IMR-90 (cell line): ENCODE measurements at regions not wholly inside any gene's neighbourhood (a gene's known extent, or its start where the extent isn't known, plus 50 kb on each side); places are given as distances from the start of the nearest gene placed in this dataset.

Source experiments
- ATAC-seq: fragments of 200-7000 bp; cut with Tn5 transposase; 2 replicates; pipeline ENCODE4 v1.9.1; 2020; ENCODE audit warnings: low read depth, mild to moderate bottlenecking, moderate library complexity
- BruUV-seq: library from RNA; stranded (reverse); fragments of 400-500 nt; replicated peaks from 2 replicates; lab custom pipeline; 2021; lab: Mats Ljungman, UMichigan
- CTCF ChIA-PET: fragments of 300-600 bp; formaldehyde crosslinking; extraction: SDS; loops from one replicate; lab custom pipeline; 2021; ENCODE audit warnings: antibody characterized with exemption; lab: Yijun Ruan, JAX
- POLR2A ChIA-PET: fragments of 300-600 bp; sonication (Branson Sonifier 250); formaldehyde crosslinking; loops from one replicate; lab custom pipeline; 2022; ENCODE audit warnings: antibody characterized with exemption; ENCODE audit not compliant: unreplicated experiment; lab: Charles Lee
- DNase-seq: peaks from one replicate; pipeline ENCODE4 v3.0.0; 2013
- H2AFZ ChIP-seq: replicated peaks from 2 replicates; pipeline ENCODE3; 2013; ENCODE audit warnings: low read length, mild to moderate bottlenecking; ENCODE audit not compliant: poor library complexity
- H2AK5ac ChIP-seq: 2 replicates; pipeline ENCODE4 v1.6.1; 2013; ENCODE audit warnings: low read depth, low read length, inconsistent platforms
- H2AK9ac ChIP-seq: replicated peaks from 2 replicates; pipeline ENCODE3; 2013; ENCODE audit warnings: mild to moderate bottlenecking, low read depth, low read length, moderate library complexity; ENCODE audit not compliant: poor library complexity
- H2BK120ac ChIP-seq: 2 replicates; pipeline ENCODE4 v1.6.1; 2013; ENCODE audit warnings: low read depth, low read length, inconsistent platforms
- H2BK15ac ChIP-seq: 3 replicates; pipeline ENCODE4 v1.6.1; 2013; ENCODE audit warnings: low read depth, low read length, inconsistent platforms
- H2BK20ac ChIP-seq: 2 replicates; pipeline ENCODE4 v1.6.1; 2013; ENCODE audit warnings: low read depth, mild to moderate bottlenecking, inconsistent platforms, low read length, moderate library complexity
- H2BK5ac ChIP-seq: 2 replicates; pipeline ENCODE4 v1.6.1; 2013; ENCODE audit warnings: mild to moderate bottlenecking, low read depth, low read length, inconsistent platforms; ENCODE audit not compliant: poor library complexity, severe bottlenecking
- H3K14ac ChIP-seq: replicated peaks from 2 replicates; pipeline ENCODE4 v1.6.1; 2013; ENCODE audit warnings: low read depth, low read length, inconsistent platforms
- H3K18ac ChIP-seq: 2 replicates; pipeline ENCODE4 v1.6.1; 2013; ENCODE audit warnings: low read depth, low read length, control low read depth
- H3K23ac ChIP-seq: 2 replicates; pipeline ENCODE4 v1.6.1; 2013; ENCODE audit warnings: low read depth, low read length, inconsistent platforms
- H3K27ac ChIP-seq: 2 replicates; pipeline ENCODE4 v1.5.1; 2013; ENCODE audit warnings: mild to moderate bottlenecking, control low read depth, low read length; ENCODE audit not compliant: insufficient read depth
- H3K27me3 ChIP-seq: 2 replicates; pipeline ENCODE4 v1.6.1; 2013; ENCODE audit warnings: low read length; ENCODE audit not compliant: control insufficient read depth, insufficient read depth
- H3K36me3 ChIP-seq: 2 replicates; pipeline ENCODE4 v1.6.1; 2013; ENCODE audit warnings: low read length, mixed read lengths; ENCODE audit not compliant: control insufficient read depth, insufficient read depth
- H3K4ac ChIP-seq: 2 replicates; pipeline ENCODE4 v1.6.1; 2013; ENCODE audit warnings: low read depth, low read length, inconsistent platforms
- H3K4me1 ChIP-seq: 2 replicates; pipeline ENCODE4 v1.6.1; 2013; ENCODE audit warnings: low read length, mixed read lengths; ENCODE audit not compliant: control insufficient read depth, insufficient read depth
- H3K4me2 ChIP-seq: 2 replicates; pipeline ENCODE4 v1.6.1; 2013; ENCODE audit warnings: low read depth, mild to moderate bottlenecking, control low read depth, low read length, moderate library complexity
- H3K4me3 ChIP-seq: 2 replicates; pipeline ENCODE4 v1.5.1; 2013; ENCODE audit warnings: low read depth, mild to moderate bottlenecking, control low read depth, low read length, moderate library complexity; ENCODE audit not compliant: insufficient read depth
- H3K56ac ChIP-seq: 2 replicates; pipeline ENCODE4 v1.6.1; 2013; ENCODE audit warnings: low read length, inconsistent platforms; ENCODE audit not compliant: insufficient read depth; ENCODE audit errors: extremely low read depth
- H3K79me1 ChIP-seq, 2 experiments: 2 replicates each; pipeline ENCODE4 v1.6.1; 2013; ENCODE audit warnings: low read length in 2 of 2, inconsistent platforms in 1 of 2, low read depth in 1 of 2
- H3K9ac ChIP-seq: 2 replicates; pipeline ENCODE4 v1.6.1; 2013; ENCODE audit warnings: low read depth, low read length, control low read depth
- H3K9me1 ChIP-seq: 2 replicates; pipeline ENCODE4 v1.6.1; 2013; ENCODE audit warnings: low read length, inconsistent platforms; ENCODE audit not compliant: insufficient read depth
- H3K9me3 ChIP-seq: 2 replicates; pipeline ENCODE4 v1.6.1; 2013; ENCODE audit warnings: low read length; ENCODE audit not compliant: control insufficient read depth, insufficient read depth
- H4K20me1 ChIP-seq: 2 replicates; pipeline ENCODE4 v1.6.1; 2013; ENCODE audit warnings: low read length, inconsistent platforms; ENCODE audit not compliant: insufficient read depth
- H4K5ac ChIP-seq: 2 replicates; pipeline ENCODE4 v1.6.1; 2013; ENCODE audit warnings: mild to moderate bottlenecking, low read depth, low read length, control low read depth
- H4K8ac ChIP-seq, 2 experiments: 2 replicates each; pipeline ENCODE4 v1.6.1; 2013; ENCODE audit warnings: low read depth in 2 of 2, low read length in 2 of 2, control low read depth in 1 of 2, inconsistent platforms in 1 of 2
- H4K91ac ChIP-seq: 2 replicates; pipeline ENCODE4 v1.6.1; 2013; ENCODE audit warnings: low read depth, low read length, inconsistent platforms; ENCODE audit not compliant: insufficient read depth
- MAFK ChIP-seq: IDR thresholded peaks from 2 replicates; pipeline ENCODE4 v1.6.1; 2012; ENCODE audit warnings: low read depth, low read length, improper control_type of control experiment
- WGBS, 2 experiments: methylation state at CpG; one replicate each; pipeline versions ENCODE4 v1.1.5 to v1.1.7; 2013; ENCODE audit warnings: missing lambda C conversion rate in 2 of 2; ENCODE audit not compliant: insufficient read length in 1 of 2; ENCODE audit errors: extremely low coverage in 2 of 2; 5-methylcytosine and 5-hydroxymethylcytosine counted together
- dilution Hi-C: fragments of 300-500 bp; cut with HindIII; formaldehyde crosslinking; loops from one replicate; pipeline ENCODE4 v1.14.3; 2018; ENCODE audit warnings: low sequenced_read_pairs; ENCODE audit not compliant: unreplicated experiment
- in situ Hi-C: fragments of 300-500 bp; cut with MboI; formaldehyde crosslinking; loops from 3 replicates; pipeline ENCODE4 v1.14.3; 2019; ENCODE audit warnings: low sequenced_read_pairs, inconsistent platforms, mixed read lengths
- intact Hi-C: fragments of 100-400 bp; cut with micrococcal nuclease; formaldehyde crosslinking; loops from 2 replicates; pipeline ENCODE4 v1.10.0; 2022

GRCh38 chr6:105985816-105986632, 100.1 kb upstream of the PRDM1 start:
- Histone ChIP-seq H3K36me3 (no peaks in the 10 kb centered on the region), H3K4me1 (peaks cover 4% of the 10 kb centered on the region; the same call in 1 of the 2 replicates), H2BK15ac (peak overlapping the region; percentile 49; the same call in 2 of the 3 replicates), H3K9me3 (peaks cover 2% of the 10 kb centered on the region; the same call in 1 of the 2 replicates), H4K5ac (peak overlapping the region; percentile 15; the same call in 1 of the 2 replicates), H3K56ac (no peak overlapping the region), H2BK120ac (peak overlapping the region; percentile 58), H3K4me2 (peak overlapping the region; percentile 17; the same call in 1 of the 2 replicates), H3K4ac (peak overlapping the region; percentile 48), H3K27me3 (no peaks in the 10 kb centered on the region), H2BK20ac (peak overlapping the region; percentile 66), H3K27ac (no peak overlapping the region), H3K79me1 (no peaks in the 10 kb centered on the region), H3K14ac (0 out of 2 replicates have a peak overlapping the region, but pooled peaks have one; percentile 68), H4K8ac (peak overlapping the region; percentile 69 to 82; a peak in 2 of 4 replicates), H3K9ac (0 out of 2 replicates have a peak overlapping the region, but pooled peaks have one; percentile 14), H4K20me1 (no peaks in the 10 kb centered on the region), H2AK9ac (peak overlapping the region; percentile 34), H2AFZ (peak overlapping the region; percentile 90), H3K9me1 (peaks cover 7% of the 10 kb centered on the region), H3K18ac (peak overlapping the region; percentile 64), H2BK5ac (no peak overlapping the region), H4K91ac (peak overlapping the region; percentile 65), H2AK5ac (peak overlapping the region; percentile 51; the same call in 1 of the 2 replicates), H3K4me3 (no peak overlapping the region), H3K23ac (peak overlapping the region; percentile 92; the same call in 1 of the 2 replicates)
- ChIA-PET POLR2A (no interaction called here), CTCF (no interaction called here)
- no peak for TF ChIP-seq MAFK
- no TSS peak for BruUV-seq
- no peak for ATAC-seq
- intact Hi-C loops: no loop called here
- WGBS, 2 experiments: 39% methylated on average over 26 of the region's 48 CpGs; no CpG with 5 or more reads in 1 of the 2 experiments
- dilution Hi-C loops: no loop called here
- no peak for DNase-seq
- in situ Hi-C loops: loop anchor here (10.0 kb wide), 1 partner anchor 251 kb away; no protein-coding TSS in a partner anchor
